Astrocyte of the spinal cord (primary cell): ENCODE measurements at regions not wholly inside any gene's neighbourhood (a gene's known extent, or its start where the extent isn't known, plus 50 kb on each side); places are given as distances from the start of the nearest gene placed in this dataset.

Source experiments
- DNase-seq: peaks from one replicate; pipeline ENCODE4 v3.0.0; 2011; ENCODE audit warnings: low read depth, low spot score
- H3K4me3 ChIP-seq: 2 replicates; pipeline ENCODE4 v1.5.1; 2011; ENCODE audit warnings: low read depth, mild to moderate bottlenecking, low read length, moderate library complexity
- CTCF ChIP-seq: IDR thresholded peaks from 2 replicates; pipeline ENCODE4 v1.5.1; 2012; ENCODE audit warnings: low read depth, mild to moderate bottlenecking, low read length, inconsistent platforms
- in situ Hi-C: cut with HindIII; loops from 2 replicates; pipeline ENCODE4 v1.10.0; 2017; ENCODE audit warnings: low sequenced_read_pairs

GRCh38 chr21:27070861-27071670 is 104.2 kb upstream of the ADAMTS5 start:
- no peak for DNase-seq
- in situ Hi-C loops: no loop called here
- H3K4me3 ChIP-seq: no peak overlapping the region
- TF ChIP-seq CTCF: no peak

GRCh38 chr21:27068811-27069210 is 101.9 kb upstream of the ADAMTS5 start:
- in situ Hi-C loops: no loop called here

GRCh38 chr21:27067226-27067625 is 100.3 kb upstream of the ADAMTS5 start:
- no peak overlapping the region for H3K4me3 ChIP-seq
- in situ Hi-C loops: no loop called here
- no peak for DNase-seq
- no peak for TF ChIP-seq CTCF

More at GRCh38 chr21:27068811-27069210, 101.9 kb upstream of the ADAMTS5 start:
- DNase-seq: no peak
- no peak for TF ChIP-seq CTCF
- no peak overlapping the region for H3K4me3 ChIP-seq

DNA sequence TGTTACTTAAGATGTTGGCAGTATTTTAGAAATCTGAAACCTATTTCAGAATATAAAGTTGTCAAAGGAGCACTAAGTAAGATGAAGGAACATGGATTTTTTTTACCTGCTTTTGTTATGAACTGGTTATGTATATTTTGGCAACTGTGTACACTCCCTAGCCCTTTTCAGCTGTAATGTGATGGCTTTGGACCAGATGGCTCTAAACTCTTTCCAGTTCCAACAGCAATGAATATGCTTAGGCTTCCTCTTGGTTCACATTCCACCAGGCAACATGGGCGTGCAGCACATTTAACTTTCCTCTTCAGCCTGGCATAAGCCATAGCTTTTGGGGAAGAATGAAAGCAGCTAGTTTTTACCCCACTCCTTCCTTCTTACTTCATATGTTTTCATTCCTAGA is 95.6 kb upstream of the ADAMTS5 start:
- in situ Hi-C loops: no loop called here
- no peak overlapping the region for H3K4me3 ChIP-seq
- TF ChIP-seq CTCF: no peak
- no peak for DNase-seq

GRCh38 chr21:27061770-27062169 is 94.9 kb upstream of the ADAMTS5 start:
- DNase-seq: no peak
- no peak for TF ChIP-seq CTCF
- in situ Hi-C loops: no loop called here
- H3K4me3 ChIP-seq: no peak overlapping the region

- in situ Hi-C loops: no loop called here
- TF ChIP-seq CTCF: no peak
- peak; percentile 37 for DNase-seq
- no peak overlapping the region for H3K4me3 ChIP-seq
Observed at GRCh38 chr21:27060190-27060589, 93.3 kb upstream of the ADAMTS5 start.
